Upper lobe of left lung (tissue), 6 donors: ENCODE measurements at regions not wholly inside any gene's neighbourhood (a gene's known extent, or its start where the extent isn't known, plus 50 kb on each side); places are given as distances from the start of the nearest gene placed in this dataset.

Source experiments
- ATAC-seq, 2 donors: fragments of 200-7000 bp; cut with Tn5 transposase; one replicate each; pipeline ENCODE4 v1.9.1; 2022; ENCODE audit warnings: mild to moderate bottlenecking in 2 of 2, moderate library complexity in 2 of 2; ENCODE audit not compliant: low FRiP score in 2 of 2
- DNase-seq, 2 donors: peaks; one replicate each; pipeline ENCODE4 v3.0.0-alpha.2; 2019 to 2020
- H3K27ac ChIP-seq, 4 donors: fragments of 200-600 bp; sonication (generic); one replicate each; pipeline ENCODE4 v1.5.1; 2016 to 2019
- H3K27me3 ChIP-seq, 4 donors: fragments of 200-600 bp; sonication (generic); one replicate each; pipeline ENCODE4 v1.5.1; 2017 to 2019
- H3K36me3 ChIP-seq, 4 donors: fragments of 200-600 bp; sonication (generic); one replicate each; pipeline ENCODE4 v1.5.1; 2016 to 2019
- H3K4me1 ChIP-seq, 4 donors: fragments of 200-600 bp; sonication (generic); one replicate each; pipeline ENCODE4 v1.5.1; 2018 to 2019
- H3K4me3 ChIP-seq, 4 donors: fragments of 200-600 bp; sonication (generic); one replicate each; pipeline ENCODE4 v1.5.1; 2017 to 2019; ENCODE audit warnings: mild to moderate bottlenecking in 2 of 4, moderate library complexity in 1 of 4
- H3K9me3 ChIP-seq, 4 donors: fragments of 200-600 bp; sonication (generic); one replicate each; pipeline ENCODE4 v1.5.1; 2018 to 2019
- EP300 ChIP-seq, 4 donors: sonication (generic); formaldehyde crosslinking; IDR thresholded peaks; one replicate each; pipeline ENCODE4 v1.5.1; 2017; ENCODE audit warnings: antibody characterized with exemption in 4 of 4, control low read depth in 2 of 4
- POLR2A ChIP-seq, 4 donors: fragments of 450-650 bp; IDR thresholded peaks; one replicate each; pipeline ENCODE4 v1.5.1; 2016 to 2017; ENCODE audit warnings: antibody characterized with exemption in 4 of 4, mild to moderate bottlenecking in 2 of 4
- POLR2AphosphoS5 ChIP-seq, 2 donors: sonication (generic); formaldehyde crosslinking; IDR thresholded peaks; one replicate each; pipeline ENCODE4 v1.5.1; 2017; ENCODE audit warnings: antibody characterized with exemption in 2 of 2
- WGBS, 2 donors: methylation state at CpG; one replicate each; pipeline ENCODE4 v1.1.5; 2017 to 2018; 5-methylcytosine and 5-hydroxymethylcytosine counted together
- TF ChIP-seq, protein P1 (sequence below), 6 experiments: fragments of 450-650 bp in 4 of 6; fragments of 200-600 bp in 2 of 6; sonication (generic) in 2 of 6; IDR thresholded peaks; one replicate each; pipeline ENCODE4 v1.5.1; 2016 to 2019; ENCODE audit warnings: antibody characterized with exemption in 6 of 6
- donor health status: DM: no; HTN: no; CAD: no; lungs with moderate emphysema.
- donor health status: DM: no; HTN: yes; CAD: no; lungs with severe emphysema.

DNA sequence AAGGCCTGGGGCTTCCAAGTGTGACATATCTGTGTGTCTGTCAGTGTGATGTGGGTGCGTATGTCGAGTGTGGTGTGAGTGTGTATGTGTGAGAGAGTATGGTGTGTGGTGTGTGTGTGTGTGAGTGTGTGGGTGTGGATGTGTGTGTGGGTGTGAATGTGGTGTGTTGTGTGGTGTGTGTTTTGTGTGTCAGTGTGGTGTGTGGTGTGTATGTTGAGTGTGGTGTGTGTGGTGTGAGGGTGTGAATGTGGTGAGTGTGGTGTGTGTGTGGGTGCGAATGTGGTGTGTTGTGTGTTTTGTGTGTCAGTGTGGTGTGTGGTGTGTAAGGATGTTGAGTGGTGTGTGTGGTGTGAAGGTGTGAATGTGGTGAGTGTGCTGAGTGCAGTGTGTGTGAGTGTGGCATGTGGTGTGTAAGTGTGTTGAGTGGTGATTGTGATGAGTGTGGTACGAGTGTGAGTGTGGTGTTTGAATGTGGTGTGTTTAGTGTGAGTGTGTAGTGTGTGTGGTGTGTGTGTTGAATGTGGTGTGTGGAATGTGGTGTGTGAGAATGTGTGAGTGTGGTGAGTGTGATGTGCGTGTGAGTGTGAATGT, 61.6 kb upstream of the SORCS2 start:
- H3K4me1 ChIP-seq: peaks cover 0 to 10% (median 4%) of the 10 kb centered on the region in 4 donors
- 87 to 90% methylated on average over 5 of the region's 5 CpGs for WGBS, 2 donors
- TF ChIP-seq, protein P1, sequence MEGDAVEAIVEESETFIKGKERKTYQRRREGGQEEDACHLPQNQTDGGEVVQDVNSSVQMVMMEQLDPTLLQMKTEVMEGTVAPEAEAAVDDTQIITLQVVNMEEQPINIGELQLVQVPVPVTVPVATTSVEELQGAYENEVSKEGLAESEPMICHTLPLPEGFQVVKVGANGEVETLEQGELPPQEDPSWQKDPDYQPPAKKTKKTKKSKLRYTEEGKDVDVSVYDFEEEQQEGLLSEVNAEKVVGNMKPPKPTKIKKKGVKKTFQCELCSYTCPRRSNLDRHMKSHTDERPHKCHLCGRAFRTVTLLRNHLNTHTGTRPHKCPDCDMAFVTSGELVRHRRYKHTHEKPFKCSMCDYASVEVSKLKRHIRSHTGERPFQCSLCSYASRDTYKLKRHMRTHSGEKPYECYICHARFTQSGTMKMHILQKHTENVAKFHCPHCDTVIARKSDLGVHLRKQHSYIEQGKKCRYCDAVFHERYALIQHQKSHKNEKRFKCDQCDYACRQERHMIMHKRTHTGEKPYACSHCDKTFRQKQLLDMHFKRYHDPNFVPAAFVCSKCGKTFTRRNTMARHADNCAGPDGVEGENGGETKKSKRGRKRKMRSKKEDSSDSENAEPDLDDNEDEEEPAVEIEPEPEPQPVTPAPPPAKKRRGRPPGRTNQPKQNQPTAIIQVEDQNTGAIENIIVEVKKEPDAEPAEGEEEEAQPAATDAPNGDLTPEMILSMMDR (IDR thresholded peaks at IDR 0.05): no peak
- TF ChIP-seq EP300 (IDR thresholded peaks at IDR 0.05): no peak
- TF ChIP-seq POLR2A (IDR thresholded peaks at IDR 0.05): no peak
- no peak overlapping the region for H3K4me3 ChIP-seq
- H3K36me3 ChIP-seq: no peaks in the 10 kb centered on the region
- no peaks in the 10 kb centered on the region for H3K9me3 ChIP-seq
- DNase-seq (no peak), ATAC-seq (no peak)
- H3K27ac ChIP-seq: no peak overlapping the region
- H3K27me3 ChIP-seq: no peaks in the 10 kb centered on the region

DNA sequence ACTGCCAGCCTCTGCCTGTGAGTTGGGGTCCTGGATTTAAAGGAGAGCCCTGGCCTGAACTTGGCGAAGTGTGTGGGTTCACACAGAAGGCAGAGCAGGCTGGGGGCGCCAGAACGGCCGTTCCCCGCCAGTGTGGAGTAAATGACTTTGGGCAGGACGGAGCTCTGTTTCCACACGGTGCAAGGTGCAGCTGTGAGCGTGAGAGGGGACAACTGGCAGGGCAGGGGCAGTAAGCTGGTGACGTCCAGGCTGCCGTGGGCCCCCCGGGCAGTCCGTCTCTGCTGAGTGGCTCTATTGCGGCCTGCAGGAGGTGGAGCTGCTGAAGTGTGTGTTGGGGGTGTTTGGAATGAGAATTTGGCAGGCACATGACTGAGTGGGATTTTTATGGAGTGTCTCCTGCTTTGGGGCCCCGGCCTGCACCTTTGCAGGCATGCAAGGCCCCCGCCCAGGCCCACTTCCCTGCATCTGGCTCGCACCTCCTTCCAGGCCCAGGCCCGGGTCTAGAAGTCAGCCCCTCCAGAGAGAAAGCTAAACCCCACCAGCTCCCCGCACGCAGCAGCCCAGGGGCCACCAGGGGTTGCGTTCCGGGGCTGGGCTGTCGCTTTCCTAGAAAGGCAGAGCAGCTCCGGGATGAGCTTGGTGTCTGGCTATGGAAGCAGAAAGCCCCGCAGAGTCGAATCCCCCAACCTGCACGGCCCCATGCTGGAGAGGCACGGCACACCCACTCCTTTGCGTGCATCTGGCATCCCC, 62.2 kb upstream of the GRPEL1 start:
- Histone ChIP-seq H3K9me3 (no peaks in the 10 kb centered on the region), H3K4me1 (peaks cover 0 to 6% (median 1%) of the 10 kb centered on the region in 4 donors), H3K36me3 (no peaks in the 10 kb centered on the region), H3K4me3 (no peak overlapping the region), H3K27ac (no peak overlapping the region), H3K27me3 (no peaks in the 10 kb centered on the region)
- 75 to 76% methylated on average over 4 to 24 of the region's 28 CpGs for WGBS, 2 donors
- DNase-seq (no peak), ATAC-seq (no peak)
- TF ChIP-seq POLR2AphosphoS5 (IDR thresholded peaks at IDR 0.05) (no peak), EP300 (IDR thresholded peaks at IDR 0.05) (no peak), POLR2A (IDR thresholded peaks at IDR 0.05) (no peak)
- TF ChIP-seq, protein P1 (IDR thresholded peaks at IDR 0.05): no peak

DNA sequence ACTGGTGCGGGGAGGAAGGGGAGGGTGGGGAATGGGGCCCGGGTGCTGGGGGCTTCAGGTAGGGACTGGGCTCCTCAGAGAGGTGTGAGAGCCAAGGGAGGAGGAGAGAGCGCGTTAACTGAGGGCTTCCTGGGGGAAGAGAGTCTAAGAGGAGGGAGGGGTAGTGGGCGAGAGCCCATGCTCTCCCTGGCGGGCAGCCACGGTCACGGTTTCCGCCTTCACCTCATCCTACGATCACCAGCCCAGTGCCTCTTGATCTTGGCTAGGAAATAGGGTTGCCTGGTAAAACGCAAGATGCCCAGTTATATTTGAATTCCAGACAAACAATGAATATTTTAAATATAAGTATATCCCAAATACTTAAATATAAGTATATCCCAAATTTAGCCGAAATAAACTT, 60.8 kb upstream of the GRPEL1 start:
- TF ChIP-seq POLR2AphosphoS5 (IDR thresholded peaks at IDR 0.05): no peak
- no peak for TF ChIP-seq POLR2A (IDR thresholded peaks at IDR 0.05)
- no peak for TF ChIP-seq EP300 (IDR thresholded peaks at IDR 0.05)
- TF ChIP-seq, protein P1 (IDR thresholded peaks at IDR 0.05): no peak
- H3K27me3 ChIP-seq: no peaks in the 10 kb centered on the region
- no peak for DNase-seq
- WGBS, 2 donors: 89 to 90% methylated on average over 12 of the region's 12 CpGs
- H3K27ac ChIP-seq: no peak overlapping the region
- H3K4me1 ChIP-seq: no peaks in the 10 kb centered on the region
- H3K36me3 ChIP-seq: no peaks in the 10 kb centered on the region
- ATAC-seq: no peak
- H3K9me3 ChIP-seq: no peaks in the 10 kb centered on the region
- no peak overlapping the region for H3K4me3 ChIP-seq

DNA sequence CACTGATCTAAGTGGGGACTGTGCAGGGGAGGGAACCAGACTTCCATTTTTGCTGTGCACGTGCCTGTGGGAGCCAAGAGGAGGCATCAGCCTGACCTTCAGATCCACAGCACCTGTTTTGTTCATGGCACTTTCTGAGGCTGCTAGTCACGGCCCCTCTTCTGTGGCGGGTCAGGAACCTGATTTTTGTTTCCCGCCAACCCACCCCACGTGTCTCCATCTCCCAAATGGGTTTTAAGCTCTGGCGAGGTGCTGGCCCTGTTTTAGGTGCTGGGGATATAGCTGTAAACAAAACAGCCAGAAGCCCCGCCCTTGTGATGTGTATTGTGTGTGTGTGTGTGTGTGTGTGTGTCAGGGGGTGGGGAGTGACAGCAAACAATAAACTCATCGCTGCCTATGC, 60.4 kb upstream of the GRPEL1 start:
- no peak overlapping the region for H3K4me3 ChIP-seq
- DNase-seq (no peak), ATAC-seq (no peak)
- no peak overlapping the region for H3K27ac ChIP-seq
- WGBS, 2 donors: 86 to 88% methylated on average over 7 to 8 of the region's 8 CpGs
- no peaks in the 10 kb centered on the region for H3K27me3 ChIP-seq
- no peaks in the 10 kb centered on the region for H3K36me3 ChIP-seq
- H3K4me1 ChIP-seq: no peaks in the 10 kb centered on the region
- H3K9me3 ChIP-seq: no peaks in the 10 kb centered on the region
- TF ChIP-seq, protein P1 (IDR thresholded peaks at IDR 0.05): no peak
- TF ChIP-seq POLR2A (IDR thresholded peaks at IDR 0.05): no peak
- no peak for TF ChIP-seq POLR2AphosphoS5 (IDR thresholded peaks at IDR 0.05)
- TF ChIP-seq EP300 (IDR thresholded peaks at IDR 0.05): no peak

DNA sequence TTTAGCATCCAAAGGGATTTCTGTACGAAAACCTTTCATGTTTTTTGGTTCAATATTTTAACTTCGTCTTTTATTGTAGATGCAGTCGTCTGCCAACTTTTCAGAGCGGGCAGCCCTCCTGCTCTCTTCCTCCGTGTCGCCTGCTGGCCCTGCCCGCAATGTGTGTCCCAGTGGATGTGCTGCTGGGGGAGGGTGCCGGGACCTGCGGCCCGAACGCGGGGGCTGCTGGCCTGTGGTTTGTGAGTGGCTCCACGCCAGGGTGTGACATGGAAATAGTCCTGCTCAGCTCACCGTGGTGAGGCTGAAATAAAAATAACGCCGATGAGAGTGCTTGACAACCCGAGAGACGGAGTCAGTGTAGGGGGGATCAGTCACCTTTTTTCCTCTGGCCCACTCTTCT, 59.7 kb upstream of the GRPEL1 start:
- Histone ChIP-seq H3K27me3 (no peaks in the 10 kb centered on the region), H3K4me3 (no peak overlapping the region), H3K4me1 (no peaks in the 10 kb centered on the region), H3K9me3 (no peaks in the 10 kb centered on the region), H3K36me3 (no peaks in the 10 kb centered on the region), H3K27ac (no peak overlapping the region)
- DNase-seq (no peak), ATAC-seq (no peak)
- 79 to 83% methylated on average over 18 of the region's 18 CpGs for WGBS, 2 donors
- TF ChIP-seq, protein P1 (IDR thresholded peaks at IDR 0.05): no peak
- TF ChIP-seq POLR2A (IDR thresholded peaks at IDR 0.05): no peak
- TF ChIP-seq POLR2AphosphoS5 (IDR thresholded peaks at IDR 0.05): no peak
- no peak for TF ChIP-seq EP300 (IDR thresholded peaks at IDR 0.05)
